PC-3 (cell line): ENCODE measurements at regions not wholly inside any gene's neighbourhood (a gene's known extent, or its start where the extent isn't known, plus 50 kb on each side); places are given as distances from the start of the nearest gene placed in this dataset.

Source experiments
- ATAC-seq: fragments of 200-7000 bp; cut with Tn5 transposase; 2 replicates; pipeline ENCODE4 v1.9.1; 2020; ENCODE audit warnings: mild to moderate bottlenecking, moderate library complexity
- BruUV-seq: library from RNA; stranded (reverse); fragments of 400-500 nt; replicated peaks from 2 replicates; lab custom pipeline; 2021; lab: Mats Ljungman, UMichigan
- CTCF ChIA-PET: fragments of 300-600 bp; sonication (Branson Sonifier 250); formaldehyde crosslinking; loops from one replicate; lab custom pipeline; 2022; ENCODE audit warnings: antibody characterized with exemption; lab: Charles Lee
- POLR2A ChIA-PET: fragments of 300-600 bp; sonication (Branson Sonifier 250); formaldehyde crosslinking; loops from one replicate; lab custom pipeline; 2022; ENCODE audit warnings: antibody characterized with exemption; ENCODE audit not compliant: unreplicated experiment; lab: Charles Lee
- DNase-seq: peaks from one replicate; pipeline ENCODE4 v3.0.0-alpha.2; 2015
- H2AFZ ChIP-seq: fragments of 300-600 bp; sonication (generic); 2 replicates; pipeline ENCODE4 v1.6.0; 2016; ENCODE audit warnings: antibody characterized with exemption, low read length
- H3F3A ChIP-seq: fragments of 300-600 bp; sonication (generic); one replicate; pipeline ENCODE4 v1.6.0; 2017; ENCODE audit warnings: antibody characterized with exemption, low read length, control low read depth, mild to moderate bottlenecking; ENCODE audit not compliant: unreplicated experiment
- H3K27ac ChIP-seq: fragments of 300-600 bp; sonication (generic); 2 replicates; pipeline ENCODE4 v1.5.1; 2016; ENCODE audit warnings: mild to moderate bottlenecking, low read length
- H3K27me3 ChIP-seq: fragments of 300-600 bp; sonication (generic); 2 replicates; pipeline ENCODE4 v1.6.1; 2016; ENCODE audit warnings: low read length, mixed read lengths
- H3K36me3 ChIP-seq: fragments of 300-600 bp; sonication (generic); 2 replicates; pipeline ENCODE4 v1.6.1; 2016; ENCODE audit warnings: low read depth, mixed run types, low read length, mixed read lengths
- H3K4me1 ChIP-seq: fragments of 300-600 bp; sonication (generic); 2 replicates; pipeline ENCODE4 v1.5.1; 2016; ENCODE audit warnings: low read length; ENCODE audit not compliant: insufficient read depth
- H3K4me2 ChIP-seq: fragments of 300-600 bp; sonication (generic); 2 replicates; pipeline ENCODE4 v1.6.0; 2016; ENCODE audit warnings: low read length
- H3K4me3 ChIP-seq: fragments of 300-600 bp; sonication (generic); 2 replicates; pipeline ENCODE4 v1.5.1; 2016; ENCODE audit warnings: mild to moderate bottlenecking, low read length, mixed read lengths
- H3K79me2 ChIP-seq: fragments of 300-600 bp; sonication (generic); 2 replicates; pipeline ENCODE4 v1.6.1; 2017; ENCODE audit warnings: low read length, mixed read lengths
- H3K9ac ChIP-seq: fragments of 300-600 bp; sonication (generic); 2 replicates; pipeline ENCODE4 v1.6.0; 2016; ENCODE audit warnings: mild to moderate bottlenecking, low read length
- H3K9me2 ChIP-seq: fragments of 300-600 bp; sonication (generic); replicated peaks from 2 replicates; pipeline ENCODE4 v1.6.1; 2016; ENCODE audit warnings: mixed run types, low read length, mixed read lengths
- H3K9me3 ChIP-seq: fragments of 300-600 bp; sonication (generic); 2 replicates; pipeline ENCODE4 v1.6.1; 2016; ENCODE audit warnings: low read length, mixed read lengths
- H4K20me1 ChIP-seq: fragments of 300-600 bp; sonication (generic); 2 replicates; pipeline ENCODE4 v1.6.1; 2016; ENCODE audit warnings: low read length, mixed read lengths
- CTCF ChIP-seq: fragments of 300-600 bp; sonication (generic); conservative IDR thresholded peaks from 2 replicates; pipeline ENCODE4 v1.5.1; 2017; ENCODE audit warnings: antibody characterized with exemption, low read depth, mild to moderate bottlenecking, low read length
- EZH2 ChIP-seq: fragments of 300-600 bp; sonication (generic); IDR thresholded peaks from one replicate; pipeline ENCODE4 v1.6.1; 2017; ENCODE audit warnings: antibody characterized with exemption, mild to moderate bottlenecking, low read length; ENCODE audit not compliant: unreplicated experiment
- EZH2phosphoT487 ChIP-seq: fragments of 300-600 bp; sonication (generic); IDR thresholded peaks from 2 replicates; pipeline ENCODE4 v1.6.1; 2018; ENCODE audit warnings: mild to moderate bottlenecking, antibody characterized with exemption, low read length, borderline replicate concordance
- intact Hi-C: fragments of 100-400 bp; cut with micrococcal nuclease; formaldehyde crosslinking; loops from 2 replicates; pipeline ENCODE4 v1.9.0; 2023

GRCh38 chr16:8241408-8241807, 348.9 kb downstream of the TMEM114 start:
- TF ChIP-seq EZH2phosphoT487 (no peak), CTCF (no peak), EZH2 (no peak)
- no peak overlapping the region for H3K27ac ChIP-seq

DNA sequence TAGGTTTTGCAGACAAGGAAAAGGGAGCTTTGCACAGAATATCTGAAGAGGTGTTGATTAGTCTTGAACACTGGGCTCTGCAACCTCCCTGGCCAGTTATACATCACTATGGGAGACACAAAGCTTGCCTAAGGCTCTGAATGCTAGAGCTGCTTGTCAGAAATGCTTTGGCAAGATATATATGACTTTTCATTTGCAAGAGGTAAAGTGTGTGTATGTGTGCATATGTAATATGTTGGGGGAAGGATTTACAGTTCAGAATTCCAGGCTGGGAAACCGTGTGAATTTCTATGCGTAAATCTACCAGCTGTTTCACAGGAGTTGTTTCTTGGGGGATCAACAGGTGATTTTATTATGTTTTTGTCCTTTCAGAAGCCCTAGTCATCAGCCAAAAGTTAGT, 350.9 kb downstream of the TMEM114 start:
- BruUV-seq = no TSS peak
- Histone ChIP-seq H3K4me1 (no peaks in the 10 kb centered on the region), H3K27ac (no peak overlapping the region), H3K9me3 (no peaks in the 10 kb centered on the region), H3K9me2 (no peaks in the 10 kb centered on the region), H2AFZ (no peak overlapping the region), H3K36me3 (no peaks in the 10 kb centered on the region), H3K4me3 (no peak overlapping the region), H3K9ac (no peak overlapping the region), H4K20me1 (no peaks in the 10 kb centered on the region), H3K27me3 (no peaks in the 10 kb centered on the region), H3K79me2 (no peaks in the 10 kb centered on the region), H3F3A (no peaks in the 10 kb centered on the region), H3K4me2 (no peak overlapping the region)
- ATAC-seq (no peak), DNase-seq (no peak)
- intact Hi-C loops = no loop called here
- ChIA-PET POLR2A (no interaction called here), CTCF (no interaction called here)
- TF ChIP-seq EZH2 (no peak), EZH2phosphoT487 (no peak), CTCF (no peak)

More at GRCh38 chr16:8241408-8241807, 348.9 kb downstream of the TMEM114 start:
- Histone ChIP-seq H3K9ac (no peak overlapping the region), H3K9me2 (no peaks in the 10 kb centered on the region), H3K79me2 (no peaks in the 10 kb centered on the region), H3K27me3 (no peaks in the 10 kb centered on the region), H3K36me3 (no peaks in the 10 kb centered on the region), H4K20me1 (no peaks in the 10 kb centered on the region), H3K4me3 (no peak overlapping the region), H3K4me1 (no peaks in the 10 kb centered on the region), H3K4me2 (no peak overlapping the region), H2AFZ (no peak overlapping the region), H3K9me3 (0 out of 2 replicates have a peak, but pooled peaks cover 3% of the 10 kb centered on the region), H3F3A (no peaks in the 10 kb centered on the region)
- DNase-seq (no peak), ATAC-seq (no peak)
- no TSS peak for BruUV-seq
- CTCF ChIA-PET = no interaction called here
- POLR2A ChIA-PET = no interaction called here
- intact Hi-C loops = no loop called here

DNA sequence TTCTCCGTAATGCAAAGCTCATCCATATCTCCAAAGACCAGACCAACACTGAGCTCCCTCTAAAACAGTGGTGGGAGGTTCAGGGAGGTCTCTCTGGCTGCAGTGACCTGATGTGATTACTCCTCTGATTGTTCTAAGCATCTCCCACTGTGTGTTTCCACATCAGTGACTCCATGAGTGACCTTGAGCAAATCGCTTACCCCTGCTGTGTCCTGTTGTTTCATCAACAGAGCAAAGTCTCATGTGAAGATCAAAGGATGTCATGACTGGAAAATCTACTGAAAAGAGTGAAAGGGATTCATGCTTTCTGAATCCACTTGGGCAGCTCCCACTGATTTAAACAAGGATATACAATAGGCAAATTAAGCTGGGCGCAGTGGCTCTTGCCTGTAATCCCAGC, 352.9 kb downstream of the TMEM114 start:
- ChIA-PET POLR2A (no interaction called here), CTCF (no interaction called here)
- Histone ChIP-seq H2AFZ (no peak overlapping the region), H3K36me3 (no peaks in the 10 kb centered on the region), H3K4me1 (no peaks in the 10 kb centered on the region), H3K27ac (no peak overlapping the region), H3K4me3 (no peak overlapping the region), H3K27me3 (no peaks in the 10 kb centered on the region), H3K9me3 (no peaks in the 10 kb centered on the region), H3K79me2 (no peaks in the 10 kb centered on the region), H3F3A (no peaks in the 10 kb centered on the region), H4K20me1 (no peaks in the 10 kb centered on the region), H3K4me2 (no peak overlapping the region), H3K9me2 (no peaks in the 10 kb centered on the region), H3K9ac (no peak overlapping the region)
- TF ChIP-seq EZH2phosphoT487 (no peak), CTCF (no peak), EZH2 (no peak)
- BruUV-seq = no TSS peak
- ATAC-seq (no peak), DNase-seq (no peak)
- intact Hi-C loops = no loop called here
